Caco-2 (cell line): ENCODE measurements at regions not wholly inside any gene's neighbourhood (a gene's known extent, or its start where the extent isn't known, plus 50 kb on each side); places are given as distances from the start of the nearest gene placed in this dataset.
"Not testable (repeated sequence)": the region's sequence is repeated elsewhere in the genome, so short reads cannot be mapped to it uniquely, and the experiment has no call there.

Experiments
- BruUV-seq: library from RNA; stranded (reverse); fragments of 400-500 nt; replicated peaks from 2 replicates; lab custom pipeline; 2021; lab: Mats Ljungman, UMichigan
- CTCF ChIA-PET: fragments of 300-600 bp; sonication (Branson Sonifier 250); formaldehyde crosslinking; loops from one replicate; lab custom pipeline; 2022; ENCODE audit warnings: antibody characterized with exemption; lab: Charles Lee
- POLR2A ChIA-PET: fragments of 300-600 bp; sonication (Branson Sonifier 250); formaldehyde crosslinking; loops from one replicate; lab custom pipeline; 2022; ENCODE audit warnings: antibody characterized with exemption; lab: Charles Lee
- DNase-seq, 2 experiments: peaks; one replicate each; pipeline versions ENCODE4 v3.0.0 to v3.0.0-alpha.2; 2020 to 2022
- H3K27me3 ChIP-seq: replicated peaks from 2 replicates; pipeline ENCODE4 v1.6.0; 2011; ENCODE audit warnings: low read length; ENCODE audit not compliant: control insufficient read depth, insufficient read depth
- H3K36me3 ChIP-seq: 2 replicates; pipeline ENCODE4 v1.5.1; 2011; ENCODE audit warnings: low read length; ENCODE audit not compliant: control insufficient read depth, insufficient read depth
- H3K4me1 ChIP-seq: fragments of 250-450 bp; sonication (Bioruptor Pico); 2 replicates; pipeline ENCODE4 v1.5.1; 2020; ENCODE audit warnings: mild to moderate bottlenecking
- H3K4me3 ChIP-seq: 2 replicates; pipeline ENCODE4 v1.5.1; 2011; ENCODE audit warnings: low read depth, mild to moderate bottlenecking, control low read depth, low read length
- H3K9me3 ChIP-seq: fragments of 250-450 bp; sonication (Bioruptor Pico); 2 replicates; pipeline ENCODE4 v1.5.1; 2020; ENCODE audit warnings: mild to moderate bottlenecking, moderate library complexity
- H3K27ac Mint-ChIP-seq: one replicate; pipeline ENCODE4 v1.8.0; 2022; ENCODE audit warnings: mixed read lengths; ENCODE audit not compliant: unreplicated experiment
- H3K27me3 Mint-ChIP-seq: one replicate; pipeline ENCODE4 v1.8.0; 2022; ENCODE audit warnings: mixed read lengths; ENCODE audit not compliant: insufficient read depth, unreplicated experiment
- H3K36me3 Mint-ChIP-seq: one replicate; pipeline ENCODE4 v1.8.0; 2022; ENCODE audit warnings: mild to moderate bottlenecking, mixed read lengths; ENCODE audit not compliant: insufficient read depth, unreplicated experiment
- H3K4me1 Mint-ChIP-seq: one replicate; pipeline ENCODE4 v1.8.0; 2022; ENCODE audit warnings: low read depth, mixed read lengths; ENCODE audit not compliant: unreplicated experiment
- H3K4me3 Mint-ChIP-seq: one replicate; pipeline ENCODE4 v1.8.0; 2022; ENCODE audit warnings: mild to moderate bottlenecking, moderate library complexity, mixed read lengths; ENCODE audit not compliant: unreplicated experiment
- H3K9me3 Mint-ChIP-seq: one replicate; pipeline ENCODE4 v1.8.0; 2022; ENCODE audit warnings: mixed read lengths; ENCODE audit not compliant: unreplicated experiment
- intact Hi-C: fragments of 100-400 bp; cut with micrococcal nuclease; formaldehyde crosslinking; loops from one replicate; pipeline ENCODE4 v1.10.0; 2022; ENCODE audit not compliant: unreplicated experiment
- TF ChIP-seq, protein P1 (sequence below), 2 experiments: fragments of 200-600 bp in 1 of 2; IDR thresholded peaks; 1 replicate in 1 of 2; 2 replicates in 1 of 2; pipeline versions ENCODE4 v1.5.1 to v1.8.0; 2011 to 2022; ENCODE audit warnings: antibody characterized with exemption in 1 of 2, control low read depth in 1 of 2, inconsistent platforms in 1 of 2, low read depth in 1 of 2, low read length in 1 of 2, mild to moderate bottlenecking in 1 of 2, moderate library complexity in 1 of 2; ENCODE audit not compliant: insufficient read depth in 1 of 2, severe bottlenecking in 1 of 2, unreplicated experiment in 1 of 2

DNA sequence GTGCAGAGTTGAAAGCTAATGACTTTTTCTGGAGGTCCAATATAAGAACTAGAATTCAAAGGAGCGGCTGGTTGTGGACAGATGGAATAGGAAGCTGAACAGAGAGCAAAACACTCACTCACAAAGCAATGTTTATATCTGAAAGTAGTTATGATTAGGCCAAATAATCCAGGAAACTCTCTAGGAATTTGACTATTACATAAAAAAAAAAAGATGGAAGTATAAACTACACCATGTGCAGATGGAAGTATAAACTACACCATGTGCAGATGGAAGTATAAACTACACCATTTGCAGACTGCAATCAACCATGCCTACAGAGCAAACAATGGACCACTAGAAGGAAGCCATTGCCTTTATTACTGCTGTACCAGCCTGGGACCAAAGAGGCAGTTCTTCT is 771.1 kb downstream of the BRINP3 start:
- CTCF ChIA-PET, result no interaction called here
- H3K36me3 ChIP-seq, result no peaks in the 10 kb centered on the region
- intact Hi-C loops, result loop anchor here (5.0 kb wide), 1 partner anchor 256 kb away; no protein-coding TSS in a partner anchor
- H3K4me1 ChIP-seq, result no peaks in the 10 kb centered on the region
- H3K9me3 Mint-ChIP-seq, result no peaks in the 10 kb centered on the region
- H3K4me3 ChIP-seq, result no peak overlapping the region
- peaks cover 2% of the 10 kb centered on the region for H3K27me3 Mint-ChIP-seq
- H3K4me3 Mint-ChIP-seq, result no peak overlapping the region
- TF ChIP-seq, protein P1, sequence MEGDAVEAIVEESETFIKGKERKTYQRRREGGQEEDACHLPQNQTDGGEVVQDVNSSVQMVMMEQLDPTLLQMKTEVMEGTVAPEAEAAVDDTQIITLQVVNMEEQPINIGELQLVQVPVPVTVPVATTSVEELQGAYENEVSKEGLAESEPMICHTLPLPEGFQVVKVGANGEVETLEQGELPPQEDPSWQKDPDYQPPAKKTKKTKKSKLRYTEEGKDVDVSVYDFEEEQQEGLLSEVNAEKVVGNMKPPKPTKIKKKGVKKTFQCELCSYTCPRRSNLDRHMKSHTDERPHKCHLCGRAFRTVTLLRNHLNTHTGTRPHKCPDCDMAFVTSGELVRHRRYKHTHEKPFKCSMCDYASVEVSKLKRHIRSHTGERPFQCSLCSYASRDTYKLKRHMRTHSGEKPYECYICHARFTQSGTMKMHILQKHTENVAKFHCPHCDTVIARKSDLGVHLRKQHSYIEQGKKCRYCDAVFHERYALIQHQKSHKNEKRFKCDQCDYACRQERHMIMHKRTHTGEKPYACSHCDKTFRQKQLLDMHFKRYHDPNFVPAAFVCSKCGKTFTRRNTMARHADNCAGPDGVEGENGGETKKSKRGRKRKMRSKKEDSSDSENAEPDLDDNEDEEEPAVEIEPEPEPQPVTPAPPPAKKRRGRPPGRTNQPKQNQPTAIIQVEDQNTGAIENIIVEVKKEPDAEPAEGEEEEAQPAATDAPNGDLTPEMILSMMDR (IDR thresholded peaks at IDR 0.05; ENCODE audit: insufficient read depth in 1 of 2, low read depth in 1 of 2, low read length in 1 of 2, severe bottlenecking in 1 of 2, unreplicated experiment in 1 of 2), result no peak
- H3K4me1 Mint-ChIP-seq, result peaks cover 2% of the 10 kb centered on the region
- POLR2A ChIA-PET, result no interaction called here
- DNase-seq, result no peak
- no peaks in the 10 kb centered on the region for H3K36me3 Mint-ChIP-seq
- H3K27ac Mint-ChIP-seq, result no peak overlapping the region
- no peaks in the 10 kb centered on the region for H3K9me3 ChIP-seq
- BruUV-seq, result no TSS peak
- no peaks in the 10 kb centered on the region for H3K27me3 ChIP-seq

DNA sequence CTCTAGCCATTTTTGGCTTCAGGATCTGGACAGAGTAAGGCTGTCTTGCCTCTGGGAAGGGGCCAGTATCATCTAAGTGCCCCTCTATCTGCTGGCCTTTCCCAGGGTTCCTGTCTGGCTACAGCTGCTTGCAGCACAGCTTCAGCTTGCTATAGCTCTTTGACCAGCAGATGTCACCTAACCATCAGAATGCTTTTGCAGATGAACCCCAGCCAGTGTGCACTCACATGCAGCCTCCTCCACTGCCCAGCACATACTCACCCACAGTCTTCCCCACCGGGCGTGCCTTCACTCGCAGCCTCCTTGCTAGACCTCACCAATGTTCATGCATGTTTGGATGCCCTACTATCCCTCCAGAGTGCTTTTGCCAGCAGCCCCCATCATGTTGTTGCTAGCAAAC is 769.0 kb downstream of the BRINP3 start:
- no peaks in the 10 kb centered on the region for H3K4me1 ChIP-seq
- Mint-ChIP-seq H3K36me3 (no peaks in the 10 kb centered on the region), H3K9me3 (no peaks in the 10 kb centered on the region), H3K4me1 (no peaks in the 10 kb centered on the region), H3K4me3 (no peak overlapping the region), H3K27ac (no peak overlapping the region), H3K27me3 (peaks cover 2% of the 10 kb centered on the region)
- POLR2A ChIA-PET, result no interaction called here
- DNase-seq, result peak in 1 of 2 experiments; percentile 49
- no TSS peak for BruUV-seq
- H3K36me3 ChIP-seq, result no peaks in the 10 kb centered on the region
- no peak overlapping the region for H3K4me3 ChIP-seq
- H3K27me3 ChIP-seq, result no peaks in the 10 kb centered on the region
- intact Hi-C loops, result loop anchor here (1.0 to 5.0 kb wide), 3 partner anchors 254 to 664 kb away; no protein-coding TSS in a partner anchor
- CTCF ChIA-PET, result interaction anchor here (0.7 to 1.5 kb wide), 5 partner anchors 67 to 728 kb away, joined by 3 to 7 read pairs (median 3); no protein-coding TSS in a partner anchor
- no peaks in the 10 kb centered on the region for H3K9me3 ChIP-seq
- TF ChIP-seq, protein P1 (IDR thresholded peaks at IDR 0.05; ENCODE audit: insufficient read depth in 1 of 2, low read depth in 1 of 2, low read length in 1 of 2, severe bottlenecking in 1 of 2, unreplicated experiment in 1 of 2), result peak in 1 of 2 experiments; percentile 39

DNA sequence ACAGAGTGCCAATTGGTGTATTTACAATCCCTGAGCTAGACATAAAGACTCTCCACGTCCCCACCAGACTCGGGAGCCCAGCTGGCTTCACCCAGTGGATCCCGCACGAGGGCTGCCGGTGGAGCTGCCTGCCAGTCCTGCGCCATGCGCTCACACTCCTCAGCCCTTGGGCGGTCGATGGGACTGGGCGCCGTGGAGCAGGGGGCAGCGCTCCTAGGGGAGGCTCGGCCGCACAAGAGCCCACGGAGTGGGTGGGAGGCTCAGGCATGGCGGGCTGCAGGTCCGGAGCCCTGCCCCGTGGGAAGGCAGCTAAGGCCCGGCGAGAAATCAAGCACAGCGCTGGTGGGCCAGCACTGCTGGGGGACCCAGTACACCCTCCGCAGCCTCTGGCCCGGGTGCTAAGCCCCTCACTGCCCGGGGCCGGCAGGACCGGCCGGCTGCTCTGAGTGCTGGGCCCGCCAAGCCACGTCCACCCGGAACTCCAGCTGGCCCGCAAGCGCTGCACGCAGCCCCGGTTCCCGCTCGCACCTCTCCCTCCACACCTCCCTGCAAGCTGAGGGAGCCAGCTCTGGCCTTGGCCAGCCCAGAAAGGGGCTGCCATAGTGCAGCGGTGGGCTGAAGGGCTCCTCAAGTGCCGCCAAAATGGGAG is 759.4 kb downstream of the BRINP3 start:
- DNase-seq, H3K27ac Mint-ChIP-seq, H3K9me3 Mint-ChIP-seq, H3K36me3 Mint-ChIP-seq, H3K27me3 Mint-ChIP-seq, CTCF ChIA-PET, POLR2A ChIA-PET, H3K4me1 Mint-ChIP-seq, intact Hi-C loops, BruUV-seq, H3K9me3 ChIP-seq, H3K4me1 ChIP-seq, H3K4me3 Mint-ChIP-seq, H3K4me3 ChIP-seq, H3K36me3 ChIP-seq, H3K27me3 ChIP-seq: not testable (repeated sequence)
